ENCODE measurements at regions not wholly inside any gene's neighbourhood (a gene's known extent, or its start where the extent isn't known, plus 50 kb on each side); places are given as distances from the start of the nearest gene placed in this dataset.

DNA sequence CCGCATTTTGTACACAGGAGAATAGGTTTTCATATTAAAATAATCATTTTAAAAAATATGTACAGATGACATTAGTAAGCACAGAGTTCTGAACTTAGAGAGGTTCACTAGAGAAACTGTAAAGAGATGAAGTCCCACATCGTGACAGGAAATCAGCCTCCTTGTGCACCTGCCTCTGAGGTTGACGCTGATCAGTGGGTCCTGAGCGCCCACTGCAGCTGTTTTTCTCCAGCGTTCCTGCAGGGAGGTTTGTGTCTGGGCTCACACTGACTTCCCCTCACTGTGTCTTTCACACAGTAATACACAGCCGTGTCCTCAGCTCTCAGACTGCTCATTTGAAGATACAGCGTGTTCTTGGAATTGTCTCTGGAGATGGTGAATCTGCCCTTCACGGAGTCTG is 561.5 kb downstream of the TMEM121 start:
- TF ChIP-seq CTCF (IDR thresholded peaks at IDR 0.05) (no peak), POLR2A (IDR thresholded peaks at IDR 0.05) (no peak)

Measured in body of pancreas (tissue), 4 donors.